ENCODE measurements at regions not wholly inside any gene's neighbourhood (a gene's known extent, or its start where the extent isn't known, plus 50 kb on each side); places are given as distances from the start of the nearest gene placed in this dataset.

GRCh38 chr12:75684678-75685616 lies 173.5 kb upstream of the KRR1 start (continued):
- TF ChIP-seq MYBL2 (IDR thresholded peaks at IDR 0.05; ENCODE audit: low read depth) (no peak), MYBL2 (CRISPR knock-in tag; IDR thresholded peaks at IDR 0.05; ENCODE audit: borderline replicate concordance) (no peak), CEBPZ (IDR thresholded peaks at IDR 0.05; ENCODE audit: borderline replicate concordance, low read depth, low read length) (no peak), JUNB (CRISPR knock-in tag; conservative IDR thresholded peaks at IDR 0.05) (no peak), ZNF444 (CRISPR knock-in tag; IDR thresholded peaks at IDR 0.05) (no peak), ZBED1 (IDR thresholded peaks at IDR 0.05) (no peak), FOSL1 (tag; conservative IDR thresholded peaks at IDR 0.05) (peak; percentile 90), ZNF232 (CRISPR knock-in tag; IDR thresholded peaks at IDR 0.05) (no peak), ZNF518B (CRISPR knock-in tag; IDR thresholded peaks at IDR 0.05) (no peak), ESRRA (IDR thresholded peaks at IDR 0.05; ENCODE audit: borderline replicate concordance, low read depth) (no peak), TCF7L2 (IDR thresholded peaks at IDR 0.05; ENCODE audit: low read depth, low read length) (no peak), ZNF512 (tag; IDR thresholded peaks at IDR 0.05) (no peak), FOXJ3 (CRISPR knock-in tag; IDR thresholded peaks at IDR 0.05) (no peak)
